NCI-H2081 treated with DMSO at 0.1 percent for 48 hours (cell line): ENCODE measurements at regions not wholly inside any gene's neighbourhood (a gene's known extent, or its start where the extent isn't known, plus 50 kb on each side); places are given as distances from the start of the nearest gene placed in this dataset.

ENCODE experiments used
- DNase-seq: peaks from one replicate; lab custom pipeline; 2025; lab: John Stamatoyannopoulos, UW

DNA sequence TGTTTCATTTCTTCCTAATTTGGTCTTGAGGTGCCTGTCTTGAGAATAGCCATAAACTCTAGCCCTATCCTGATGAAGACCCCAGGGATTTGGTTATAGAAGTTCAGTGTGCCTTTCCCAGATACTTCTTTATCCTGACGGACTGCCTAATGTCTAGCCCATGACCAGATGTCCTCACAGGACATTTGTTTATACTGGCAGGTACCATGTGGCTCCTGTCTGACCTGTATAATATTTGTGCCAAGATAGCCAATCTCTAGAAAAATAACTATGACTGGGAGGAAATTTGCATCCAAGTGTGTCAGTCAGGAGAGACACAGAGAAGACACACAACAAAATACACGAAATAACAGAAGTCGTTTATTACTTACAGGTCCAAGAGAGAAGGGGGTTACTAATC is 69.2 kb upstream of the MIR17HG start:
- no peak for DNase-seq

DNA sequence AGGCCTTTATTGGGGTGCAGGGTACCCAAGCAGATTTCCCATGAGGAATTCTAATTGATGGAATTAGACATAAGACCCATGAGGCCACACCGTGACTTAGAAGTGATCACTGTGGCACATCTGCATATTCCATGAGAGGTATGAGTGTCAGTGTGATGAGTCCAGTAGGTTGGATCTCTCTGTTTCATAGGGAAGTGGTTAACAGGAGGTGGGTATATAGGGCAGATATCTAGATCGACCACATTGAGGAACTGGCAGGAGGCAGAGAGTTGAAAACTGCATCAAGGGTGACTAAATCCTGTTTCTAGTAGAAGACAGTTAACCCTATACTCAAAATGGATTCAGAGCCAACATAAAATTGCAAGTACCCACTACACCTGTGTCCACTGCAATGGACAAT is 68.6 kb upstream of the MIR17HG start:
- DNase-seq, result no peak

DNA sequence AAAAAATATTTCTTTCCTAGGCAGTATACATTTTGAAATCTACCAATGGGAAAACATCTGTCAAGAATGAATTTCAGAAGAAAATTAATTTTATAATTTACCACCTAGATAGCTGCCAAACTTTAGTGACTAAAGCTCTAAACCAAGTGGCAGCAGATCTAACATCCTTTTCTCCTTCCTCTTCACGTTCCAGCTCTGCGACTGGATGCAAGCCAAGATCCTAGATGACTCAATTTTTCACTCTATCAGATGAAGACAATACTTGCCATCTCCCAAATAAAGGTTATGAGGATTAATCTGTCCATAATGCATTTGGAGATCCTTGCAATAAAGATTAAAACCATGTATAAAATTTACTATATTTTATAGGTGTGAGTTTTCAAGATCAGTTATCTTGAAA is 66.7 kb upstream of the MIR17HG start:
- no peak for DNase-seq

DNA sequence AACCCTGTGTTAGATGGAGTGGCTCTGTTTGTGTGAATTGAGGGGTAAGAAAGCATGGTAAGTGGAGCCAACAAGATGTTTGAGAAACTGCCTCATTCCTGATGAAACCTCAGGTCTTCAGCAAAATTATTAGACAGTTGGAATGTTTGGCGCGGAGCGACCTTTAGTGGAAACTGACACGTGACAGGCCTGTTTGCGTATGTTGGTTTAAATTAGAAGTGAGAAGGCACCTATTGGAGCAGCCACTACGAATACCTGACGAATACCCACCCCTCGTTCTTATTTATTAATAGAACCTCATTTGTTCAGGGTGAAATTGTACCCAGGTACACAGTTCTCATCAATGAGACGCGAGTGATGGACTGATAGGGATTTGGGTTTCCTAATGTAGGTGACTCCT is 63.2 kb upstream of the MIR17HG start:
- DNase-seq, result no peak

DNA sequence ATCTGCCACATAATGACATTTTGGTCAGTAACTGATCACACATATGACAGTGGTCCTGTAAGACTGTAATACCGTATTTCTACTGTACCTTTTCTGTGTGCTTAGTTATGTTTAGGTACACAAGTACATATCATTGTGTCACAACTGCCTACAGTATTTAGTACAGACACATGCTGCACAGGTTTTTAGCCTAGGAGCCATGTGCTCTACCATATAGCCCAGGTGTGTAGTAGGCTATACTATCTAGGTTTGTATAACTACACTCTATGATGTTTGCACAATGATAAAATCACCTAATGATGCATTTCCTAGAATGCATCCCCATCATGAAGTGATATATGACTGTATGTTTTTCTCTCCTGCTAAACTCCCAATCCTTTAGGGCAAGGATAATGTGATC is 61.2 kb upstream of the MIR17HG start:
- no peak for DNase-seq

DNA sequence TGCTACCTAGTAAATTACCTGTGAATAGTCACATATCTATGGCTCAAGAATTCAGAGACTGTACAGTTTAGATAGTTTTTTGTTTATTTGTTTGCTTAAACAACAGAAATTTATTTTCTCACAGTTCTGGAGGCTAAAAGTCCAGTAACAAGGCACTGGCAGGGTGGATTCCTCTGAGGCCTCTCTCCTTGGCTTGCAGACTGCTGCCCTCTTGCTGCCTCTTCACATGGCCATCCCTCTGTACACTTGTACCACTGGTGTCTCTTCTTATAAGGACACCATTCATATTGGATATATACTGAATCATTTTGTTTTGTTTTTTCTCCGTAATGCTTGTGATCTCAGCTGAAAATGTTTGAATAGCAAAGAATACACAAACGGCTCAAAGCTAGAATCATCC is 56.4 kb upstream of the MIR17HG start:
- no peak for DNase-seq

DNA sequence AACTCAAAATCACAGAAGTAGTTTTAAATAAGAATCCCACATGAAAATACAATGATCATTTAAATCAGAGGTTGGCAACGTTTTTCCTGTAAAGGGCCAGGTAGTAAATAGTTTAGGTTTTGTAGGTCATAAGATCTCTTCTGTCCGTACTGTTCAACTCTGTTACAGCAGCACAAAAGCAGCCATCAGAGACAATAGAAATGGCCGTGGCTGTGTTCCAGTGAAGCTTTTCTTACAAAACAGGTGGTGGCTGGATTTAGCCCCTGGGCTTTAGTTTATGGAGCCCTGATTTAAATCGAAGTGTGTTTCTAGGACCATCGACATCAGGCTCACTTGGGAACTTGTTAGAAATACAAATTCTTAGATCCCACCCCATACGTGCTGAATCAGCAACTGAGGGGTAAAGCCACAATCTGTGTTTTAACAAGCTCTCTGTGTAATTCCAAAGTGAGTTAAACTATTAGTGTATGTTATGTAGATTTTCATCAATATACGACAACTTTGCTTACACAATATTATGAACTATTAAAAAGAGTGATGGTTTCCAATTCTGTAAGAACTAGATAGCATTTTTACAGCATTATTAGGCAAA is 54.8 kb upstream of the MIR17HG start:
- no peak for DNase-seq

DNA sequence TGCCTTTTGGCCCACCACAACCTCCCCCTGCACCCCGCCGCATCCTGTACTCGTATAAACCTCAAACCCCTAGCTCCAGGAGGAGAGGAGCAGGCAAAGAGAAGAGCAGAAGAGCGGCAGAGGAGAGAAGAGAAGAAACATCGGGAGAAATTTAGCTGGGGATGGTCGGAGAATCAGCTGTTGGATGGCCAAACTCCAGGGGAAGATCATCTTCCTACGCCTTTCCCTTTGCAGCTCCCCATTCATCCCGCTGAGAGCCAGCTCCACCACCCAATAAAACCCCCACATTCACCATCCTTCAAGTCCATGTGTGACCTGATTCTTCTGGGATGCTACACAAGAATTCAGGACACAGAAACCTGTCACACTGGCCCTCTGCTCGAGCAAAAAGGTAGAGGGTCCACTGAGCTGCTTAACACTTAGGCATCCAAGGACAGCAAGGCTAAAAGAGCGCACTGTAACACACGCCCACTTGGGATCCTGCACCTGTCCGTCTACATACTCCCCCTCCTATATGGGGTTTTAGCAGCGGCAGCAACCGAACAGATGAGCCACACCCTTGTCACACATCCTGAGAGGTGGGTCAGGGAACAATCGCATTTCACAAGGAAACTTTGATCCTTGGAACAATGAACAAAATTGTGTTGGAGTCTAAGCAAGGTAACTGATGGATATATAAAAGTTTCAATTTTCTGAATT is 51.6 kb upstream of the MIR17HG start:
- no peak for DNase-seq

DNA sequence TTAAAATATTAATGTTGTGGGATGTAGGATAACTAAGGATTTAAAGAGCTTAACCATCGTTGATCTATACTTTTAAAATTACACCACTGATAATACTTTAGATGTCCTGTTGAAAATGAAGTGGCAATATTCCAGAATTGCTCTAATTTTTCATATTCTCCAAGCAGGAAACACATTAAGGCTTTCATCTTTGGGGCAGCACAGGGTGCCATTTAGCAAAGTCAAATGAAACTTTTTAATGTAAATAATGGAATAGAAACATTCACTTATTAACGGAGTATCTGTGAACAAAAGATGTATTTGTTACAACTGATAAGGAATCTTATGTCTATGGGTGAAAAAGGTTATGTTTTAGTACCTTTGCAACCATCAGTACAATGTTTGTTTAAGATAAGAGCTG is 50.0 kb upstream of the MIR17HG start:
- no peak for DNase-seq
